PC-9 (cell line): ENCODE measurements at regions not wholly inside any gene's neighbourhood (a gene's known extent, or its start where the extent isn't known, plus 50 kb on each side); places are given as distances from the start of the nearest gene placed in this dataset.
"Not testable (repeated sequence)": the region's sequence is repeated elsewhere in the genome, so short reads cannot be mapped to it uniquely, and the experiment has no call there.

Experiments
- EZH2 ChIP-seq: fragments of 200-600 bp; sonication (generic); IDR thresholded peaks from 2 replicates; pipeline ENCODE4 v1.8.0; 2017; ENCODE audit warnings: antibody characterized with exemption, low read depth
- TF ChIP-seq, protein P1 (sequence below): fragments of 200-600 bp; sonication (generic); conservative IDR thresholded peaks from 2 replicates; pipeline ENCODE4 v1.6.1; 2017; ENCODE audit warnings: mixed run types, antibody characterized with exemption, mild to moderate bottlenecking, moderate library complexity

DNA sequence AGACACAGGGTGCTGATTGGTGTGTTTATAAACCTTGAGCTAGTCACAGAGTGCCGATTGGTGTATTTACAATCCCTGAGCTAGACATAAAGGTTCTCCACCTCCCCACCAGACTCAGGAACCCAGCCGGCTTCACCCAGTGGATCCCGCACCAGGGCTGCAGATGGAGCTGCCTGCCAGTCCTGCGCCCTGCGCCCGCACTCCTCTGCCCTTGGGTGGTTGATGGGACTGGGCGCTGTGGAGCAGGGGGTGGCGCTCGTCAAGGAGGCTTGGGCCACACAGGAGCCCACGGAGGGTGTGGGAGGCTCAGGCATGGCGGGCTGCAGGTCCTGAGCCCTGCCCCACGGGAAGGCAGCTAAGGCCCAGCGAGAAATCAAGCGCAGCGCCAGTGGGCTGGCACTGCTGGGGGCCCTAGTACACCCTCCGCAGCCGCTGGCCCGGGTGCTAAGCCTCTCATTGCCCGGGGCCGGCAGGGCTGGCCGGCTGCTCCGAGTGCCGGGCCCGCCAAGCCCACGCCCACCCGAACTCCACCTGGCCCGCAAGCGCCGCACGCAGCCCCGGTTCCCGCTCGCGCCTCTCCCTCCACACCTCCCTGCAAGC, 1049.6 kb downstream of the CDH11 start:
- TF ChIP-seq, protein P1, sequence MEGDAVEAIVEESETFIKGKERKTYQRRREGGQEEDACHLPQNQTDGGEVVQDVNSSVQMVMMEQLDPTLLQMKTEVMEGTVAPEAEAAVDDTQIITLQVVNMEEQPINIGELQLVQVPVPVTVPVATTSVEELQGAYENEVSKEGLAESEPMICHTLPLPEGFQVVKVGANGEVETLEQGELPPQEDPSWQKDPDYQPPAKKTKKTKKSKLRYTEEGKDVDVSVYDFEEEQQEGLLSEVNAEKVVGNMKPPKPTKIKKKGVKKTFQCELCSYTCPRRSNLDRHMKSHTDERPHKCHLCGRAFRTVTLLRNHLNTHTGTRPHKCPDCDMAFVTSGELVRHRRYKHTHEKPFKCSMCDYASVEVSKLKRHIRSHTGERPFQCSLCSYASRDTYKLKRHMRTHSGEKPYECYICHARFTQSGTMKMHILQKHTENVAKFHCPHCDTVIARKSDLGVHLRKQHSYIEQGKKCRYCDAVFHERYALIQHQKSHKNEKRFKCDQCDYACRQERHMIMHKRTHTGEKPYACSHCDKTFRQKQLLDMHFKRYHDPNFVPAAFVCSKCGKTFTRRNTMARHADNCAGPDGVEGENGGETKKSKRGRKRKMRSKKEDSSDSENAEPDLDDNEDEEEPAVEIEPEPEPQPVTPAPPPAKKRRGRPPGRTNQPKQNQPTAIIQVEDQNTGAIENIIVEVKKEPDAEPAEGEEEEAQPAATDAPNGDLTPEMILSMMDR, result not testable (repeated sequence)
- not testable (repeated sequence) for TF ChIP-seq EZH2
